IgD-negative memory B cell (primary cell): ENCODE measurements at regions not wholly inside any gene's neighbourhood (a gene's known extent, or its start where the extent isn't known, plus 50 kb on each side); places are given as distances from the start of the nearest gene placed in this dataset.
A peak's percentile ranks its signal among the peaks of the same experiment; 100 is the strongest.
"Not testable (repeated sequence)": the region's sequence is repeated elsewhere in the genome, so short reads cannot be mapped to it uniquely, and the experiment has no call there.

ENCODE experiments used
- H3K27ac Mint-ChIP-seq, 3 donors: one replicate each; pipeline ENCODE4 v1.8.0; 2020 to 2022; ENCODE audit warnings: mild to moderate bottlenecking in 3 of 3, mixed read lengths in 3 of 3, moderate library complexity in 1 of 3
- H3K27me3 Mint-ChIP-seq: one replicate; pipeline ENCODE4 v1.8.0; 2021; ENCODE audit warnings: mixed read lengths
- H3K36me3 Mint-ChIP-seq: one replicate; pipeline ENCODE4 v1.8.0; 2020; ENCODE audit warnings: mild to moderate bottlenecking, mixed read lengths
- H3K4me1 Mint-ChIP-seq, 3 donors: one replicate each; pipeline ENCODE4 v1.8.0; 2020 to 2022; ENCODE audit warnings: mixed read lengths in 3 of 3, mild to moderate bottlenecking in 1 of 3
- H3K4me3 Mint-ChIP-seq, 4 donors: one replicate each; pipeline ENCODE4 v1.8.0; 2020 to 2022; ENCODE audit warnings: mild to moderate bottlenecking in 4 of 4, mixed read lengths in 4 of 4, moderate library complexity in 3 of 4
- H3K9me3 Mint-ChIP-seq, 3 donors: one replicate each; pipeline ENCODE4 v1.8.0; 2020 to 2021; ENCODE audit warnings: mixed read lengths in 3 of 3, mild to moderate bottlenecking in 1 of 3

DNA sequence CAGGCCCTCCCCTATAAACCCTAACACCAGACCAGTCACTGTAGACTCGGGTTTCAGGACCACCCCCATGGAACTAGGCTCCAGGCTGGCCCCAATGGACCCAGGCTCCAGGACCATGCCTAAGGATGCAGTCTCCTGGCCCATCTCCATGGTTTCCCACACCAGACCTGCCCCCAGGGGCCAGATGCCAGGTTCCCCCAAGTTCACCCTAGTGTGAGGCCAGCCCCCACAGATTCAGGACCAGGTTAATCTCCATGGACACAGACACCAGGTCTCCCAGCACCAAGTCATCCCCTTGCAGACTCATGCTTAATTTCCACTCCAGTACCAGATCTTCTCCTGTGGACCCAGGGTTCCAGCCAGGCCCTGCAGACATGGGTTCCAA lies 103.8 kb upstream of the LANCL2 start:
- H3K9me3 Mint-ChIP-seq: no peaks in the 10 kb centered on the region
- no peaks in the 10 kb centered on the region for H3K36me3 Mint-ChIP-seq
- H3K4me1 Mint-ChIP-seq: no peaks in the 10 kb centered on the region
- H3K27me3 Mint-ChIP-seq: peaks cover 11% of the 10 kb centered on the region
- H3K27ac Mint-ChIP-seq: no peak overlapping the region
- no peak overlapping the region for H3K4me3 Mint-ChIP-seq

DNA sequence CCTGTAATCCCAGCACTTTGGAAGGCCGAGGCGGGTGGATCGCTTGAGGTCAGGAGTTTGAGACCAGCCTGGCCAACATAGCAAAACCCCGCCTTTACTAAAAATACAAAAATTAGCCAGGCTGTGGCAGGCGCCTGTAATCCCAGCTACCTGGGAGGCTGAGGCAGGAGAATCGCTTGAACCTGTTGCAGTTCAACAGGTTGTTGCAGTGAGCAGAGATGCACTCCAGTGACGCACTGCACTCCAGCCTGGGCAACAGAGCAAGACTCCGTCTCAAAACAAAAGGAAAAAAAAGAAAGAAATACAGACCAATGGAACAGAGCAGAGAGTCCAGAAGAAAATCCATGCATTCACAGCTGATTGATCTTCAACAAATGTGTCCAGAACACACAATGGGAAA lies 99.8 kb upstream of the LANCL2 start:
- not testable (repeated sequence) for H3K9me3 Mint-ChIP-seq, H3K4me3 Mint-ChIP-seq, H3K27ac Mint-ChIP-seq, H3K4me1 Mint-ChIP-seq, H3K27me3 Mint-ChIP-seq, H3K36me3 Mint-ChIP-seq

DNA sequence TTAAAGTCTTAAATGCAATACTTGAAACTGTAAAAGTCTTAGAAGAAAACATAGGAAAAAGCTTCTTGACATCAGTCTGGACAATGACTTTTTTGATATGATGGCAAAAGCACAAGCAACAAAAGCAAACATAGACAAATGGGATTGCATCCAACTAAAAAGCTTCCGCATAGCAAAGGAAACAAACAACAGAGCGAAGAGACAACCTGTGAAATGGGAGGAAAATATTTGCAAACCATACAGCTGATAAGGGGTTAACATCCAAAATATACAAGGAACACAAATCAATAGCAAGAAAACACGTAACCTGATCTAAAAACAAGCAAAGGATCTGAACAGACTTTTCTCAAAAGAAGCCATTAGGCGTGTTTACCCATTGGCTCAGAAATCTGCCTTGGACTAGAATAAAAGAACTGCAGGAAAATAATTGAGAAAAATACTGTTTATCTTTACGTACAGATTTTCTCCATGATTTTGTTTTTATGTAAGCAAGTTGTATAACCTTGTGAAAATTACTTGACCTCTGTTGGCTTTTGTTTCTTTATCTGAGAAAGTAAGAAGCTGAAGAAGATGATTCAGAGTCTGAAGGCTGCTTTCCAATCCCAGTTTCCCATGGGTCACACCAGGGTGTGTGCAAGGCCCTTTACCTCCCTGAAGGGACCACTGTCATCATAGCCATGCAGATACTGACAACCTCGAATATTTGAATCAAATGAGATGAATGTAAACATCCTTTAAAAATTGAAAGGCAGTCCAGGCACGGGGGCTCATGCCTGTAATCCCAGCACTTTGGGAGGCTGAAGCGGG lies 99.1 kb upstream of the LANCL2 start:
- H3K9me3 Mint-ChIP-seq: no peaks in the 10 kb centered on the region
- no peak overlapping the region for H3K27ac Mint-ChIP-seq
- no peak overlapping the region for H3K4me3 Mint-ChIP-seq
- no peaks in the 10 kb centered on the region for H3K36me3 Mint-ChIP-seq
- peaks cover 7% of the 10 kb centered on the region for H3K27me3 Mint-ChIP-seq
- H3K4me1 Mint-ChIP-seq: no peaks in the 10 kb centered on the region

DNA sequence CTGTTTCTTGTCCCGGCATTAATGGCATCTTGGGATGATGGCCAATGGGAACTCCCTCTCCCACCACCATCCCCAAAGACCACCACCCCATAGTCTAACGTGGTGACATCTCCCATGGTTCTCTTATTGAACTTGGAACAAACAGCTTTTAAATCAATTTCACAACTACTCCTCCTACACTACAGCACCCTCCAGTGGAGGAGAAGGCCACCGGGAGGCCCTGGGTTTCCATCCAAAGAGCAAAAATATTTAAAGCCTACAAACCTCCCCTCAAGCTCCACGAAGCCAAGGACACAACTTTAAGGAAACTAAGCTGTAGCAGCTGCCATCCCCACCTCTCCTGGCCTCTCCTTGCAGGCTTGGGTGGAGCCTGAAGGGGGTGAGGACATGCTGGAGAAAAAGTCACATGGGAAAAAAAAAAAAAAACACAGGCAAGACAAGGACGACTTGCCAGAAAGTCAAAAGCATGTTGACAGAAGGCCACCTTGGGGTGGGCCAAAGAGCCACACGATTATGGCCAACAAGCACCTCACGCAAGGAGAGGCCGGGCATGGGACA lies 94.0 kb upstream of the LANCL2 start:
- Mint-ChIP-seq H3K27me3 (peaks cover 6% of the 10 kb centered on the region), H3K4me3 (no peak overlapping the region), H3K36me3 (no peaks in the 10 kb centered on the region), H3K9me3 (no peaks in the 10 kb centered on the region), H3K27ac (peak overlapping the region in 1 of 3 donors; percentile 82), H3K4me1 (no peaks in the 10 kb centered on the region)

DNA sequence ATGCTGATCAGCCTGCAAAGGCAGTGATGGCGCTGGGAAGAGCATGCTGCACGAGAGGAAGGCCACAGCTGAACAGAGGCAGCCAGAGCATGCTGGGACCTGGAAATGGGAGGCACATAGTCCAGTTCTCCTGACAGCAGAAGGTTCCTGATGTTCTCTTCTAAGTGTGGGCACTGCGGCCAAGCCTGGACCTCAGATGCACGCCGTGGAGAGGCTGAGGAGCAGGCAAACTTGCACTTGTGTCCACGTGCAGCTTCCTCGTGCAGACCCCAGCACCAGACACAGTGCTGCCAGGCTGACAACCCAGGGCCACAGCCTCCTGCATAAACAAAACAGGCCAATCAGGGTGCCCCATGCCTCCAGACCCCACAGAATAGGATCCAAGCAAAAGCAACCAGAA lies 93.5 kb upstream of the LANCL2 start:
- Mint-ChIP-seq H3K4me1 (no peaks in the 10 kb centered on the region), H3K36me3 (no peaks in the 10 kb centered on the region), H3K27me3 (peaks cover 6% of the 10 kb centered on the region), H3K4me3 (no peak overlapping the region), H3K9me3 (no peaks in the 10 kb centered on the region), H3K27ac (no peak overlapping the region)

DNA sequence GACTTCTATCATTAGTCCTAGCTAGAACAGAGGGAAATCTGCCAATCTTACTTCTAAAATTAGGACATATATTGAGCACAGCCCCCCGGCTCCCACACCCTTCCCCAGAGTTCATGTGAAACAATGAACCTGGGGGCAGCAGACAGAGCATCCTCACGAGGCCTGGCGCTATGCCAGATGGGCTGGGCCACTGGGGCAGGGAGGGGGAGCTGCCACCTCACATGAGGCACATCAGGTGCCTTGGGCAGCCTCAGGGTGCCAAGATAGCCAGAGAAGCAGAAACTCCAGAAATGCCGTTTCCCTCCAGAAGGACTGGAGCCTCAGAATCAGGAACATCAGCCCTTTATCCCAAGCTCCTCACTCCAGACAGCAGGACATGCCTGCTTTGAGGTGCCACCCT lies 92.8 kb upstream of the LANCL2 start:
- H3K4me1 Mint-ChIP-seq: no peaks in the 10 kb centered on the region
- H3K4me3 Mint-ChIP-seq: no peak overlapping the region
- no peaks in the 10 kb centered on the region for H3K9me3 Mint-ChIP-seq
- peaks cover 6% of the 10 kb centered on the region for H3K27me3 Mint-ChIP-seq
- H3K27ac Mint-ChIP-seq: no peak overlapping the region
- no peaks in the 10 kb centered on the region for H3K36me3 Mint-ChIP-seq

DNA sequence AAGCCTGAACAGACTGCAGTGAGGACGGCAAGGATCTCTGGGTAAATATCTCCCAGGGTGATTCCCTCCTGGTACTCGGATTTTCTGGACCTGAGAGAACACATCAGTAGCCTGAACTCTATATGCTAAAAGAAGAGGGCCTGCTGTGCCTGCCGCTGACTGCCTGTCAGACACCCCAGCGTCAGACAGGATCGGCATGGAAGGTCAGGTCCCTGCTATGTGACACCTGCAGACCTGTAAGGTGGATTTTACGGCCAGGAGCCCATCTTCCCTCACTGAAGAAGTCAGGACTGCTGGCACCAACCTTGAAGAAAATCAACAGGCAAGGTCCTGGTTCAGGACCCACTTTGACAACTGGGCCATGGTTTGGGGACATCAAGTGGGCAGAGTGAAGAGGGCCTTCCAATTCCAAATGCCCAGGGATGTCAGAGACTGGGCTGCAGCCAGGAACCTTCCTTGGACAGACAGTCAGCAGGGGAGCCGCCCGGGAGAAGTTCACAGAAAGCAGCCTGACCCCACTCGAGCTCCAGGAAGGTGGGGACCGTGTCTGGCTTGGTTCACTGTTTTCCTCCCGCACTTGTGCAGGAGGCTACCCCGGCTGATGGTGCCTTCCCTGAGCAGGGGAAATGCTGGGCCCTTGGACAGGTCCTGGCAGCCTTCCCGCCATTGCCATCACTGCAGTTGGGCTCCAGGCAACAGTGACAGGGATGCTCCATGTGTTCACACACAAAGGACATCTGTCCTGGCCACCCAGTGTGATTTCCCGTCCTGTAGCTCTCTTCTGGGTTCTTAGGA lies 91.8 kb upstream of the LANCL2 start:
- Mint-ChIP-seq H3K27me3 (peaks cover 6% of the 10 kb centered on the region), H3K36me3 (no peaks in the 10 kb centered on the region), H3K4me3 (no peak overlapping the region), H3K27ac (no peak overlapping the region), H3K4me1 (no peaks in the 10 kb centered on the region), H3K9me3 (no peaks in the 10 kb centered on the region)

DNA sequence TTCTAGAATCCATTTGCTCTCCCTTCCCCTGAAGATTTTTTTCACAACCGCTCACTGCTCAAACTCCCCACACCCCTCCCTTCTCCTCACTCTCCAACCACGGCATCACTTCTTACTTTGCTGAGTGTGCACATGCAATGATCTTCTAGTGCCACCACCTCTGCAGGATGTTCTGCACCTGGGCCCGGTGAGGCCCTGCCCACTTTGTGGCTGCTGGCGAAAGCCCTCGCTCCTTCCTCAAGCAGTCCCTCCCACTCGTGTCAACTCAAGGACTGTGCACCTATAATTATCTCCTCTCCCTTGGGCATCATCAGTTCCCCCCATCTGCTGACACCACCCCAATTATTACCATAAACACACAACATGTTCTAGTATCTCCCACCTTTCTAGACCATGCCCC lies 91.0 kb upstream of the LANCL2 start:
- H3K9me3 Mint-ChIP-seq: no peaks in the 10 kb centered on the region
- no peak overlapping the region for H3K27ac Mint-ChIP-seq

DNA sequence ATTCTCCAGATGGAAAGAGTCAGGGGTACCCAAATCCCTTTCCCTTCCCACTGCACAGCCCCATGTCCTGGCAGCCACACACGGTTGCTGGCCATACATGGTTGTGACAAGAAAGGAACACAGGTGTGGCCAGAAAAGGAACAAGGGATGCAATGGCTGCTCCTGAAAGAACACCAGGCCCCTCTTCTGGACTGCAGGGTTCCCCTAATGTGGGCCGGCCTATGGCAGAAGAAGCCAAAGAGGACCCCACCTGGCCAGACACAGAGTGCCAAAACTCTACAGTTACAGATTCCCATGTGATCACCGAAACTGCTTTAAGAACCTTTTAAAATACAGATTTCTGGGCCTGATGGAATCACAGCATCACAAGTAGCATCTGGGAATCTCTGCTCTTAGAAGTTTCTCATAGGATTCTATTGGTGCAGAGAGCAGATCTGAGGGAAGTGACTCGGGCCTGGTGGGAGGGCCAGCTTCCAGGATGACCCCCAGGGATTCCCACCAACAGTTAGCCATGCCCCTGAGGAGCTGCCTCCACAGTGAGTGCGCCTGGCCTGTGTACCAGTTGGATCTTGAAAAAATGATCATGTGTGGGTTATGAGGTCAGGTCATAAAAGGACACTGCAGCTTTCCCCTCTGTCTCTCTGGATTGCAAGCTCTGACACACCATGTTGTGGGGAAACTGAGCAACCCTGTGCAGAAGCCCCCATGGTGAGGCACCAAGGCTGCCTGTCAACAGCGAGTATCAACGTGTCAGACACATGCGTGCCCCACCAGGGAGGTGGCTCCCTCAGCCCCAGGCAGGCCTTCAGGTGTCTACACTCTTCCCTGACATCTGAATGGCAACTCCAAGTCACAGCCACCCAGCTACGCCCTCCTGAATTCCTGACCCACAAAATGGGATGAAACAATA lies 89.6 kb upstream of the LANCL2 start:
- no peaks in the 10 kb centered on the region for H3K9me3 Mint-ChIP-seq
- no peaks in the 10 kb centered on the region for H3K4me1 Mint-ChIP-seq
- peaks cover 4% of the 10 kb centered on the region for H3K27me3 Mint-ChIP-seq
- H3K4me3 Mint-ChIP-seq: no peak overlapping the region
- H3K36me3 Mint-ChIP-seq: no peaks in the 10 kb centered on the region
- H3K27ac Mint-ChIP-seq: no peak overlapping the region

More for the DNA sequence above, 91.0 kb upstream of the LANCL2 start:
- H3K4me1 Mint-ChIP-seq: no peaks in the 10 kb centered on the region
- H3K4me3 Mint-ChIP-seq: no peak overlapping the region
- H3K36me3 Mint-ChIP-seq: no peaks in the 10 kb centered on the region
- peaks cover 4% of the 10 kb centered on the region for H3K27me3 Mint-ChIP-seq

DNA sequence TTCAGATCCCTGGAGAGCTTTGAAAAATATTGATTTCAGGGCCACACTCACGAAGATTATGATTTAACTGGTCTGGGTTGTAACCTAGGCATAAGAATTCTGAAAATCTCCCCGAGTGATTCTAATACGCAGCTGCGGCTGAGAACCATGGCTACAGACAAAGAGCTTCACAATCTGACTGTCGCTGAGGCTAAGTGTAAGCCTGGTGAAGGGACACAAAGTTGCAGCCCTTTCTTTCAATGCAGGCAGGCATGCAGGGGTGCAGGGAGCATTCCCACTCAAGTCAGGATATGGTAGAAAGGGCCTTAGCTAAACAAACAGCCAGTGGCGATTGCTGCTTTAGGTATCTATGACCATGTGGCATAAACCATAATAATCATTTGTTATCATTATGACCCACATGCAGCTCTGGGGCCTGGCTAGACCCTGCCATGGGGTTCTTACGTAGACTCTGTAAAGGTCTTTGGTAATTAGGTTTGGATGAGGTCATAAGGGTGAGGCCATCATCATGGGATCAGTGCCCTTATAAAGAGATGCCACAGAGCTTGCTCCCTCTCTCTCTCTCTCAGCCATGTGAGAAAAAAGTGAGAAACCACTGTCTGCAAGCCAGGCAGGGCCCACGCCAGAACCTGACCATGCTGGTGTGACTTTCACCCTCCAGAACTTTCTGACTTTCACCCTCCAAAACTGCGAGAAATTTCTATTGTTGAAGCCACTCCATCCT lies 88.4 kb upstream of the LANCL2 start:
- Mint-ChIP-seq H3K36me3 (no peaks in the 10 kb centered on the region), H3K27me3 (peaks cover 3% of the 10 kb centered on the region), H3K4me1 (no peaks in the 10 kb centered on the region), H3K27ac (no peak overlapping the region), H3K4me3 (no peak overlapping the region), H3K9me3 (no peaks in the 10 kb centered on the region)

DNA sequence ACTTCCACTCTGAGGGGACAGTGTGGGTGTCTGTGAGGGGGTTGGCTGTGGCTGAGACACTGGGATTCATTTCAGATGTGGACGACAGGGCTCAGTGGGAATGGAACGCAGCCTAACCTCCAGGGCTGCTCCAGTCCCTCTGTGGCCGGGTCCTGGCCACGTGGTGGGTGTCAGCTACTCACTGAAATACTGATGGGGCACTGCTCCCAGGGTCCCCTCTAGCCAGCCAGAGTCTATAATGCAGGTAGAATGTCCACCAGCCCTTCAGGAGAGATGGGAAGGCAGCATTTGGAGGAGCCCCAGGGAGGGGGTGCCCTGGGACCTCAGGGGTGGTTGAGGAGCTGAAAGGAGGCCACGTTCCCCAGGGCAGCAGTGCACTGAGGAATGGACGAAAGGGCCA lies 87.2 kb upstream of the LANCL2 start:
- H3K4me3 Mint-ChIP-seq: no peak overlapping the region
- no peak overlapping the region for H3K27ac Mint-ChIP-seq
- H3K4me1 Mint-ChIP-seq: no peaks in the 10 kb centered on the region
- no peaks in the 10 kb centered on the region for H3K27me3 Mint-ChIP-seq
- H3K9me3 Mint-ChIP-seq: no peaks in the 10 kb centered on the region
- H3K36me3 Mint-ChIP-seq: no peaks in the 10 kb centered on the region

DNA sequence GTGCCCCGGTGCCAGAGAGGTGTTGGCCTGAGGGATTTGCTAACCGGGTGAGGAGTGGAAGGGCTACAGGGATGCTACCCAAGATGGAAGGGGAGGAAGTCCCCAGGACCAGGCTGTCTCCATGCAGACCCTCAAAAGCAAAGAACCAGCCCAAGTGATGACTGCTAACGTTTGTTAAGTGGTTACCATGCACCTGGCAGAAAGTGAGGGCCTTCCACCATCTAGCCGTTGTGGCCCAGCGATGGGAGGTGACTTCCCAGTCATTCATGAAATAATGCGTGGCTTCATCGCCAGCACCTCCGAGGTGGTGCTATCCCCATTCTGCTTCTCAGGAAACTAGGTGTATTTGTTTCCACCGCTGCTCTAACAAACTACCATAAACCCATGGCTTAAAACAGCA lies 86.8 kb upstream of the LANCL2 start:
- no peaks in the 10 kb centered on the region for H3K27me3 Mint-ChIP-seq
- no peaks in the 10 kb centered on the region for H3K4me1 Mint-ChIP-seq
- H3K9me3 Mint-ChIP-seq: no peaks in the 10 kb centered on the region
- no peak overlapping the region for H3K4me3 Mint-ChIP-seq
- H3K27ac Mint-ChIP-seq: no peak overlapping the region
- no peaks in the 10 kb centered on the region for H3K36me3 Mint-ChIP-seq

DNA sequence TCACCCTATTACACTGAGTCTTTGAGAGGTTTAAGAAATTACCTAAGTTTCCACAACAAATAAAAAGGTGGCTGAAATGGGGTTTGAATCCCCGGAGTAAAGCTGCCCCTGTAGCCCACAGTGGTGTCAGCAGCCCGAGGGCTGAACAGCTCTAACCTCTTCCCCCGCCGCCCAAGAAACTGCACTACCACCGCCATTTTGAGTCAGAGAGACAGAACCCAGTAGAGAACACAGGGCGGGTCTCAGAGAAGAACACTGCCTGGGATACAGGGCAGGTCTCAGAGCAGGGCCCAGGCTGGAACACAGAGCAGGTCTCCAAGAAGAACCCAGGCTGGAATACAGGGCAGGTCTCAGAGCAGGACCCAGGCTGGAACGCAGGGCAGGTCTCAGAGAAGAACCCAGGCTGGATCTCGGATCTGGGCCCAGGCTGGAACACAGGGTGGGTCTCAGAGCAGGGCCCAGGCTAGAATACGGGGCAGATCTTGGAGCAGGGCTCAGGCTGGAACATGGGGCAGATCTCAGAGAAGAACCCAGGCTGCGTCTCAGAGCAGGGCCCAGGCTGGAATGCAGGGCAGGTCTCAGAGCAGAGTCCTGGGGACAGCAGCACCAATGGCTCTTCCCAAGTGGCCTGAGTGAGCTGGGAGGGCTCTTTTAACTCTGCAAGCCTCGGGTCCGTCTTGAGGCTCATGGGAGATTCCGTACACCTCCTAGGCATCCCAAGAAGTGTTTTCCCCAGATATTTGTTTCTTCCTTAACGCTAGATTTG lies 85.9 kb upstream of the LANCL2 start:
- Mint-ChIP-seq H3K27ac (no peak overlapping the region), H3K36me3 (no peaks in the 10 kb centered on the region), H3K27me3 (no peaks in the 10 kb centered on the region), H3K4me1 (no peaks in the 10 kb centered on the region), H3K4me3 (no peak overlapping the region), H3K9me3 (no peaks in the 10 kb centered on the region)

DNA sequence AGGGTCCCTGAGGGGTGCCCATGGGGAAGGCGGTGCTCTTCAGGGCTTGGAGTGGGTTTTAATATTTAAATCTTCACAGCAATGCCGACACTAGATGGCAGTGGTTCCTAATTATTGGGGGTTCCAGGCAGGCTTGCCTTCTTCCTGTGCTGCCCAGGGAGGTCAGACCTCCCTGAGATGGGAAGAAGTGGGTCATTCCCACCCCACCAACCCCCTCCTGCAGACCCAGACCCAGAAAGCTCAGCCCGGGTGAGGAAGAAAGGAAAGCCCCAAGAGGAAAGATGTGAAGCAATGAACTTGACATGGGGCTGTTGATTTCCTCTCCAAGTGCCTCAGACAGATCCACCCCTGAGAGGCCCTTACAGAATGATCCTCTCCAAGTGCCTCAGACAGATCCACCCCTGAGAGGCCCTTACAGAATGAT lies 85.1 kb upstream of the LANCL2 start:
- H3K4me1 Mint-ChIP-seq: no peaks in the 10 kb centered on the region
- H3K27me3 Mint-ChIP-seq: no peaks in the 10 kb centered on the region
- H3K9me3 Mint-ChIP-seq: no peaks in the 10 kb centered on the region
- no peaks in the 10 kb centered on the region for H3K36me3 Mint-ChIP-seq
- no peak overlapping the region for H3K27ac Mint-ChIP-seq
- H3K4me3 Mint-ChIP-seq: no peak overlapping the region
